Left lung (tissue), 4 donors: ENCODE measurements at regions not wholly inside any gene's neighbourhood (a gene's known extent, or its start where the extent isn't known, plus 50 kb on each side); places are given as distances from the start of the nearest gene placed in this dataset.
A peak's percentile ranks its signal among the peaks of the same experiment; 100 is the strongest.
"Not testable (repeated sequence)": the region's sequence is repeated elsewhere in the genome, so short reads cannot be mapped to it uniquely, and the experiment has no call there.

Experiments
- ATAC-seq: fragments of 200-7000 bp; cut with Tn5 transposase; one replicate; pipeline ENCODE4 v1.9.1; 2020; ENCODE audit warnings: moderate library complexity
- DNase-seq, 4 donors: peaks; one replicate each; pipeline ENCODE4 v3.0.0-alpha.2; 2013 to 2020
- H3K27ac ChIP-seq, 2 donors: fragments of 200-600 bp; sonication (generic) in 1 of 2; one replicate each; pipeline versions ENCODE4 v1.5.0 to v1.8.0; 2020 to 2021
- H3K27me3 ChIP-seq, 2 donors: fragments of 200-600 bp; sonication (generic) in 1 of 2; one replicate each; pipeline versions ENCODE4 v1.5.0 to v1.8.0; 2020 to 2021
- H3K36me3 ChIP-seq, 2 donors: fragments of 200-600 bp; sonication (generic) in 1 of 2; one replicate each; pipeline versions ENCODE4 v1.5.0 to v1.8.0; 2020 to 2021
- H3K4me1 ChIP-seq, 2 donors: fragments of 200-600 bp; one replicate each; pipeline ENCODE4 v1.8.0; 2021
- H3K4me3 ChIP-seq, 2 donors: fragments of 200-600 bp; sonication (generic) in 1 of 2; one replicate each; pipeline versions ENCODE4 v1.5.0 to v1.8.0; 2020 to 2021; ENCODE audit warnings: mild to moderate bottlenecking in 1 of 2
- H3K9me3 ChIP-seq, 2 donors: fragments of 200-600 bp; sonication (generic) in 1 of 2; one replicate each; pipeline versions ENCODE4 v1.5.0 to v1.8.0; 2020 to 2021
- CTCF ChIP-seq, 2 donors: fragments of 200-600 bp; sonication (generic) in 1 of 2; IDR thresholded peaks; one replicate each; pipeline versions ENCODE4 v1.5.0 to v1.8.0; 2021; ENCODE audit warnings: antibody characterized with exemption in 2 of 2
- intact Hi-C, 2 donors: fragments of 100-400 bp; cut with DNase I; formaldehyde crosslinking; loops; one replicate each; pipeline versions ENCODE4 v1.11.2 to v1.14.2; 2022
- donor health status: DM: no; HTN: yes; CAD: no.
- donor health status: DM: no; HTN: no; CAD: no.

GRCh38 chr3:15877813-15878212 lies 80.0 kb upstream of the ANKRD28 start:
- Histone ChIP-seq H3K27ac (no peak overlapping the region), H3K36me3 (no peaks in the 10 kb centered on the region), H3K4me3 (no peak overlapping the region), H3K27me3 (no peaks in the 10 kb centered on the region), H3K9me3 (peaks cover 0 to 3% of the 10 kb centered on the region in 2 donors), H3K4me1 (no peaks in the 10 kb centered on the region)
- intact Hi-C loops = no loop called here
- no peak for TF ChIP-seq CTCF (IDR thresholded peaks at IDR 0.05)
- peak in 1 of 4 donors; percentile 76 for DNase-seq
- no peak for ATAC-seq

GRCh38 chr3:15879787-15880186 lies 82.0 kb upstream of the ANKRD28 start:
- H3K4me1 ChIP-seq, H3K27me3 ChIP-seq, H3K36me3 ChIP-seq, intact Hi-C loops, ATAC-seq, H3K27ac ChIP-seq, H3K9me3 ChIP-seq, DNase-seq, H3K4me3 ChIP-seq: not testable (repeated sequence)

- TF ChIP-seq CTCF (IDR thresholded peaks at IDR 0.05) = no peak
- no peak for DNase-seq
- H3K27ac ChIP-seq = no peak overlapping the region
- ATAC-seq = no peak
- peaks cover 0 to 5% of the 10 kb centered on the region in 2 donors for H3K9me3 ChIP-seq
- H3K27me3 ChIP-seq = no peaks in the 10 kb centered on the region
- no peaks in the 10 kb centered on the region for H3K36me3 ChIP-seq
- intact Hi-C loops = no loop called here
- H3K4me3 ChIP-seq = no peak overlapping the region
- no peaks in the 10 kb centered on the region for H3K4me1 ChIP-seq
Measured at GRCh38 chr3:15882577-15882976, 84.8 kb upstream of the ANKRD28 start.

- H3K27me3 ChIP-seq = no peaks in the 10 kb centered on the region
- no peak overlapping the region for H3K4me3 ChIP-seq
- no peak for ATAC-seq
- intact Hi-C loops = no loop called here
- no peaks in the 10 kb centered on the region for H3K4me1 ChIP-seq
- DNase-seq = no peak
- no peaks in the 10 kb centered on the region for H3K36me3 ChIP-seq
- TF ChIP-seq CTCF (IDR thresholded peaks at IDR 0.05) = no peak
- peaks cover 0 to 2% of the 10 kb centered on the region in 2 donors for H3K9me3 ChIP-seq
- H3K27ac ChIP-seq = no peak overlapping the region
Measured at GRCh38 chr3:15884132-15884531, 86.4 kb upstream of the ANKRD28 start.

GRCh38 chr3:15886521-15886920 lies 88.7 kb upstream of the ANKRD28 start:
- intact Hi-C loops = no loop called here
- no peak overlapping the region for H3K27ac ChIP-seq
- no peaks in the 10 kb centered on the region for H3K4me1 ChIP-seq
- H3K9me3 ChIP-seq = peaks cover 0 to 2% of the 10 kb centered on the region in 2 donors
- no peaks in the 10 kb centered on the region for H3K27me3 ChIP-seq
- no peak for ATAC-seq
- no peak overlapping the region for H3K4me3 ChIP-seq
- no peak for DNase-seq
- H3K36me3 ChIP-seq = no peaks in the 10 kb centered on the region
- no peak for TF ChIP-seq CTCF (IDR thresholded peaks at IDR 0.05)

- Histone ChIP-seq H3K27me3 (no peaks in the 10 kb centered on the region), H3K4me3 (no peak overlapping the region), H3K9me3 (peaks cover 0 to 2% of the 10 kb centered on the region in 2 donors), H3K27ac (no peak overlapping the region), H3K4me1 (no peaks in the 10 kb centered on the region), H3K36me3 (no peaks in the 10 kb centered on the region)
- ATAC-seq = no peak
- TF ChIP-seq CTCF (IDR thresholded peaks at IDR 0.05) = no peak
- DNase-seq = no peak
- intact Hi-C loops = no loop called here
Measured at GRCh38 chr3:15887261-15887660, 89.5 kb upstream of the ANKRD28 start.
